Stimulated activated naive CD8-positive, alpha-beta T cell treated with anti-CD3 and anti-CD28 coated beads, Interleukin-15, amount 100 ng/mL, for 72 hours (primary cell): ENCODE measurements at regions not wholly inside any gene's neighbourhood (a gene's known extent, or its start where the extent isn't known, plus 50 kb on each side); places are given as distances from the start of the nearest gene placed in this dataset.
A peak's percentile ranks its signal among the peaks of the same experiment; 100 is the strongest.

Source experiments
- ATAC-seq: fragments of 150-1000 bp; cut with Tn5 transposase; 2 replicates; pipeline ENCODE4 v1.10.0; 2021; ENCODE audit warnings: mild to moderate bottlenecking, moderate library complexity
- DNase-seq, 2 donors: peaks; one replicate each; pipeline ENCODE4 v3.0.0; 2021 to 2022
- H3K27ac Mint-ChIP-seq, 2 donors: one replicate each; pipeline ENCODE4 v1.8.0; 2022; ENCODE audit warnings: mild to moderate bottlenecking in 2 of 2, mixed read lengths in 2 of 2, moderate library complexity in 2 of 2
- H3K27me3 Mint-ChIP-seq: one replicate; pipeline ENCODE4 v1.8.0; 2022; ENCODE audit warnings: mixed read lengths
- H3K4me1 Mint-ChIP-seq: one replicate; pipeline ENCODE4 v1.8.0; 2022; ENCODE audit warnings: mild to moderate bottlenecking, mixed read lengths
- H3K4me3 Mint-ChIP-seq, 2 donors: one replicate each; pipeline ENCODE4 v1.8.0; 2022; ENCODE audit warnings: mild to moderate bottlenecking in 2 of 2, mixed read lengths in 2 of 2, moderate library complexity in 1 of 2
- H3K9me3 Mint-ChIP-seq, 2 donors: one replicate each; pipeline ENCODE4 v1.8.0; 2022; ENCODE audit warnings: mixed read lengths in 2 of 2

- H3K27ac Mint-ChIP-seq = no peak overlapping the region
- DNase-seq (no peak), ATAC-seq (no peak)
- no peaks in the 10 kb centered on the region for H3K9me3 Mint-ChIP-seq
- no peaks in the 10 kb centered on the region for H3K27me3 Mint-ChIP-seq
- H3K4me1 Mint-ChIP-seq = peaks cover 13% of the 10 kb centered on the region
- no peak overlapping the region for H3K4me3 Mint-ChIP-seq
Measured at GRCh38 chr2:226052772-226053416, 653.4 kb downstream of the NYAP2 start.

- H3K27ac Mint-ChIP-seq = no peak overlapping the region
- H3K27me3 Mint-ChIP-seq = no peaks in the 10 kb centered on the region
- no peak overlapping the region for H3K4me3 Mint-ChIP-seq
- ATAC-seq (no peak), DNase-seq (no peak)
- no peaks in the 10 kb centered on the region for H3K9me3 Mint-ChIP-seq
- peaks cover 13% of the 10 kb centered on the region for H3K4me1 Mint-ChIP-seq
Measured at GRCh38 chr2:226050822-226051221, 651.3 kb downstream of the NYAP2 start.

GRCh38 chr2:226048611-226049010 is 649.1 kb downstream of the NYAP2 start:
- no peak overlapping the region for H3K27ac Mint-ChIP-seq
- ATAC-seq (no peak), DNase-seq (no peak)
- H3K27me3 Mint-ChIP-seq = peaks cover 11% of the 10 kb centered on the region
- H3K4me3 Mint-ChIP-seq = no peak overlapping the region
- peaks cover 13% of the 10 kb centered on the region for H3K4me1 Mint-ChIP-seq
- H3K9me3 Mint-ChIP-seq = no peaks in the 10 kb centered on the region

- no peaks in the 10 kb centered on the region for H3K9me3 Mint-ChIP-seq
- H3K4me3 Mint-ChIP-seq = no peak overlapping the region
- DNase-seq = no peak
- H3K27me3 Mint-ChIP-seq = peaks cover 17% of the 10 kb centered on the region
- no peak for ATAC-seq
- no peaks in the 10 kb centered on the region for H3K4me1 Mint-ChIP-seq
- no peak overlapping the region for H3K27ac Mint-ChIP-seq
Measured at GRCh38 chr2:226045080-226045479, 645.6 kb downstream of the NYAP2 start.

- no peak overlapping the region for H3K27ac Mint-ChIP-seq
- peaks cover 6% of the 10 kb centered on the region for H3K4me1 Mint-ChIP-seq
- no peak for ATAC-seq
- H3K27me3 Mint-ChIP-seq = peaks cover 46% of the 10 kb centered on the region
- H3K4me3 Mint-ChIP-seq = no peak overlapping the region
- DNase-seq = no peak
- no peaks in the 10 kb centered on the region for H3K9me3 Mint-ChIP-seq
Measured at GRCh38 chr2:226040344-226040900, 640.9 kb downstream of the NYAP2 start.

GRCh38 chr2:226037526-226037925 is 638.0 kb downstream of the NYAP2 start:
- peaks cover 6% of the 10 kb centered on the region for H3K4me1 Mint-ChIP-seq
- peaks cover 54% of the 10 kb centered on the region for H3K27me3 Mint-ChIP-seq
- DNase-seq (no peak), ATAC-seq (no peak)
- H3K27ac Mint-ChIP-seq = no peak overlapping the region
- no peaks in the 10 kb centered on the region for H3K9me3 Mint-ChIP-seq
- no peak overlapping the region for H3K4me3 Mint-ChIP-seq

- Mint-ChIP-seq H3K9me3 (no peaks in the 10 kb centered on the region), H3K27ac (peak overlapping the region in 1 of 2 donors; percentile 16), H3K27me3 (peaks cover 50% of the 10 kb centered on the region), H3K4me3 (peak overlapping the region; percentile 81 to 89), H3K4me1 (peaks cover 36% of the 10 kb centered on the region)
- DNase-seq = peak; percentile 21 to 34
- ATAC-seq = peak; percentile 69
Measured at GRCh38 chr2:226031647-226032501, 632.4 kb downstream of the NYAP2 start.

- Mint-ChIP-seq H3K9me3 (no peaks in the 10 kb centered on the region), H3K4me3 (peak overlapping the region; percentile 81 to 89), H3K27me3 (peaks cover 45% of the 10 kb centered on the region), H3K27ac (peak overlapping the region in 1 of 2 donors; percentile 56), H3K4me1 (peaks cover 33% of the 10 kb centered on the region)
- ATAC-seq = peak; percentile 83
- DNase-seq = peak; percentile 18 to 42
Measured at GRCh38 chr2:226030788-226031646, 631.5 kb downstream of the NYAP2 start.

- peaks cover 29% of the 10 kb centered on the region for H3K4me1 Mint-ChIP-seq
- no peaks in the 10 kb centered on the region for H3K9me3 Mint-ChIP-seq
- ATAC-seq (no peak), DNase-seq (no peak)
- H3K27ac Mint-ChIP-seq = no peak overlapping the region
- H3K4me3 Mint-ChIP-seq = peak overlapping the region; percentile 81 to 89
- H3K27me3 Mint-ChIP-seq = peaks cover 39% of the 10 kb centered on the region
Measured at GRCh38 chr2:226030369-226030768, 630.9 kb downstream of the NYAP2 start.

- Mint-ChIP-seq H3K9me3 (peaks cover 5 to 8% of the 10 kb centered on the region in 2 donors), H3K4me1 (no peaks in the 10 kb centered on the region), H3K27me3 (peaks cover 20% of the 10 kb centered on the region), H3K27ac (no peak overlapping the region), H3K4me3 (no peak overlapping the region)
- DNase-seq = no peak
- no peak for ATAC-seq
Measured at GRCh38 chr2:226023946-226024345, 624.4 kb downstream of the NYAP2 start.

- no peaks in the 10 kb centered on the region for H3K4me1 Mint-ChIP-seq
- H3K9me3 Mint-ChIP-seq = peaks cover 10 to 11% of the 10 kb centered on the region in 2 donors
- DNase-seq = no peak
- peaks cover 16% of the 10 kb centered on the region for H3K27me3 Mint-ChIP-seq
- ATAC-seq = no peak
- no peak overlapping the region for H3K27ac Mint-ChIP-seq
- no peak overlapping the region for H3K4me3 Mint-ChIP-seq
Measured at GRCh38 chr2:226023383-226023782, 623.9 kb downstream of the NYAP2 start.

- no peak for DNase-seq
- Mint-ChIP-seq H3K27me3 (peaks cover 11% of the 10 kb centered on the region), H3K27ac (no peak overlapping the region), H3K4me1 (no peaks in the 10 kb centered on the region), H3K4me3 (no peak overlapping the region), H3K9me3 (peaks cover 15 to 27% of the 10 kb centered on the region in 2 donors)
- no peak for ATAC-seq
Measured at GRCh38 chr2:226020956-226021355, 621.4 kb downstream of the NYAP2 start.

- no peak for ATAC-seq
- Mint-ChIP-seq H3K4me1 (no peaks in the 10 kb centered on the region), H3K4me3 (no peak overlapping the region), H3K27ac (no peak overlapping the region), H3K27me3 (peaks cover 11% of the 10 kb centered on the region), H3K9me3 (peaks cover 15 to 28% of the 10 kb centered on the region in 2 donors)
- no peak for DNase-seq
Measured at GRCh38 chr2:226020176-226020575, 620.7 kb downstream of the NYAP2 start.

- ATAC-seq (no peak), DNase-seq (no peak)
- peaks cover 11% of the 10 kb centered on the region for H3K27me3 Mint-ChIP-seq
- no peak overlapping the region for H3K4me3 Mint-ChIP-seq
- no peak overlapping the region for H3K27ac Mint-ChIP-seq
- peaks cover 15 to 28% of the 10 kb centered on the region in 2 donors for H3K9me3 Mint-ChIP-seq
- H3K4me1 Mint-ChIP-seq = no peaks in the 10 kb centered on the region
Measured at GRCh38 chr2:226018641-226019040, 619.1 kb downstream of the NYAP2 start.

- Mint-ChIP-seq H3K4me1 (no peaks in the 10 kb centered on the region), H3K9me3 (peaks cover 15 to 28% of the 10 kb centered on the region in 2 donors), H3K27ac (no peak overlapping the region), H3K27me3 (peaks cover 15% of the 10 kb centered on the region), H3K4me3 (no peak overlapping the region)
- ATAC-seq (no peak), DNase-seq (no peak)
Measured at GRCh38 chr2:226017537-226017936, 618.0 kb downstream of the NYAP2 start.
